ENCODE measurements at regions not wholly inside any gene's neighbourhood (a gene's known extent, or its start where the extent isn't known, plus 50 kb on each side); places are given as distances from the start of the nearest gene placed in this dataset.

DNA sequence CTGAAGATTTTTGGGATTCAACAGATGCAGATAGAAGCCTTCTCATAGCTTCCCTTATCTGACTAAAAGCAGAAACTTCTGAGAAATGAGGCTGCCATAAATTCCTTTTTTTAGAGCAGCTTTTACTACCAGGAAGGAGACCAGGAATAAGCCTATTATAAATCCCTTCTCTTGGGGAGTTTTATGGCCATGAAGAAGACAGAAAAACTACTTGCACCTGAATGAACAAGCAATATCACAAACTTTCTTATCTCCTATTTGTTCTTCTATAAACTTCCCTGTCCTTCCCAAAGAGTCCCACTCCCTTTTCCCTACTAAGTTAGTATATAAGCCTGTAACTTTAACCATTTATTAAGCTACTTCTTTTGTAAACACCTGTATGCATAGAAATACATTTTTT is 603.1 kb downstream of the NSUN3 start:
- no TSS peak for BruUV-seq (replicated peaks)
- ChIA-PET POLR2A (ENCODE audit: low non-redundant PET) (no interaction called here), CTCF (no interaction called here)
- Histone ChIP-seq H3K4me3 (ENCODE audit: low read depth, low read length, poor library complexity, severe bottlenecking) (no peak overlapping the region), H3K36me3 (ENCODE audit: insufficient read depth, low read length, poor library complexity, severe bottlenecking) (no peaks in the 10 kb centered on the region), H3K27me3 (replicated peaks; ENCODE audit: insufficient read depth, low read depth, low read length, poor library complexity) (no peaks in the 10 kb centered on the region), H3K27ac (ENCODE audit: low read depth, low read length, poor library complexity, severe bottlenecking) (no peak overlapping the region), H3K4me1 (ENCODE audit: insufficient read depth, low read length, poor library complexity, severe bottlenecking) (no peaks in the 10 kb centered on the region), H3K9me3 (ENCODE audit: low read depth, low read length, poor library complexity, severe bottlenecking) (no peaks in the 10 kb centered on the region)
- TF ChIP-seq EZH2 (IDR thresholded peaks at IDR 0.05; ENCODE audit: borderline replicate concordance, low read depth, low read length, poor library complexity, severe bottlenecking): no peak
- no peak for TF ChIP-seq CTCF (conservative IDR thresholded peaks at IDR 0.05; ENCODE audit: low read depth, low read length)
- intact Hi-C loops (cut with micrococcal nuclease; ENCODE audit: unreplicated experiment): no loop called here
- no peak for DNase-seq (ENCODE audit: low spot score)

DNA sequence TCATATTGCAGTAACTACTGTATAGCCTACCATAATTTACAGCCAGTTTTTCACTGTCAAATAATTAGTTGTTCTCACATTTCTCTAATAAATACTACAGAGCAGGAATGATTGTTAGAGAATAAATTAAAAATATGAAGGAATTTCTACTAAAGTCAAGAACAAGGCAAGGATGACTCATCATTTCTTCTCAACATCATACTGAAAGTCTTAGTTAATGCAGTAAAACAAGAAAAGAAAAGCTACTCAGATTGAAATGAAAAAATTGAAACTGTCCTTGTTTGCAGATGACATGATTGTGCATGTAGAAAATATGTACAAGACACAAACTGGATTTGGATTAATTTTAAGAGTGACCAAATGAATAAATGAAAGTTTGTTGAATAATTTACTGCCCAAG is 608.2 kb downstream of the NSUN3 start:
- Histone ChIP-seq H3K4me1 (ENCODE audit: insufficient read depth, low read length, poor library complexity, severe bottlenecking) (no peaks in the 10 kb centered on the region), H3K27ac (ENCODE audit: low read depth, low read length, poor library complexity, severe bottlenecking) (no peak overlapping the region), H3K9me3 (ENCODE audit: low read depth, low read length, poor library complexity, severe bottlenecking) (no peaks in the 10 kb centered on the region), H3K27me3 (replicated peaks; ENCODE audit: insufficient read depth, low read depth, low read length, poor library complexity) (no peaks in the 10 kb centered on the region), H3K4me3 (ENCODE audit: low read depth, low read length, poor library complexity, severe bottlenecking) (no peak overlapping the region), H3K36me3 (ENCODE audit: insufficient read depth, low read length, poor library complexity, severe bottlenecking) (no peaks in the 10 kb centered on the region)
- POLR2A ChIA-PET (ENCODE audit: low non-redundant PET): no interaction called here
- TF ChIP-seq EZH2 (IDR thresholded peaks at IDR 0.05; ENCODE audit: borderline replicate concordance, low read depth, low read length, poor library complexity, severe bottlenecking): no peak
- TF ChIP-seq CTCF (conservative IDR thresholded peaks at IDR 0.05; ENCODE audit: low read depth, low read length): no peak
- intact Hi-C loops (cut with micrococcal nuclease; ENCODE audit: unreplicated experiment): no loop called here
- no peak for DNase-seq (ENCODE audit: low spot score)
- CTCF ChIA-PET: no interaction called here
- BruUV-seq (replicated peaks): no TSS peak

DNA sequence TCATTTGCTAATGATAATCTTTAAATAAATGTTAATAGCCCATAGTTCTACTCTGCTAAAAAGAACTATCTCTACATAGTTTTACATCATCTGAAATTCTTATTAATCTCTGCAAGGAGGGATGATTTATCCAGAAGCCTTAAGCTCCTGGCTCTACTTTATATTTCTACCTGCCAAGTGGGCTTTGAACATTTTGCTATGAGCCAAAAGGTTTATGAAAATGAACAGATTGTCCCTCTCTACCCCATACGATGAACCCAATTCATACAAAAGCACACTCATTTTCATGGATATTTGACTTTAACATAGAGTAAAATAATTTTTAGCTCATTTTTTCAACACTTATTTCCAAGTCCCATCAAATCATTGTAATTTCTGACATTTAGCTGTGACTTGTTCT is 611.0 kb downstream of the NSUN3 start:
- Histone ChIP-seq H3K36me3 (ENCODE audit: insufficient read depth, low read length, poor library complexity, severe bottlenecking) (no peaks in the 10 kb centered on the region), H3K27ac (ENCODE audit: low read depth, low read length, poor library complexity, severe bottlenecking) (no peak overlapping the region), H3K27me3 (replicated peaks; ENCODE audit: insufficient read depth, low read depth, low read length, poor library complexity) (no peaks in the 10 kb centered on the region), H3K4me1 (ENCODE audit: insufficient read depth, low read length, poor library complexity, severe bottlenecking) (no peaks in the 10 kb centered on the region), H3K9me3 (ENCODE audit: low read depth, low read length, poor library complexity, severe bottlenecking) (peaks cover 12% of the 10 kb centered on the region), H3K4me3 (ENCODE audit: low read depth, low read length, poor library complexity, severe bottlenecking) (no peak overlapping the region)
- no peak for DNase-seq (ENCODE audit: low spot score)
- no peak for TF ChIP-seq CTCF (conservative IDR thresholded peaks at IDR 0.05; ENCODE audit: low read depth, low read length)
- no peak for TF ChIP-seq EZH2 (IDR thresholded peaks at IDR 0.05; ENCODE audit: borderline replicate concordance, low read depth, low read length, poor library complexity, severe bottlenecking)
- CTCF ChIA-PET: no interaction called here
- no TSS peak for BruUV-seq (replicated peaks)
- POLR2A ChIA-PET (ENCODE audit: low non-redundant PET): no interaction called here
- intact Hi-C loops (cut with micrococcal nuclease; ENCODE audit: unreplicated experiment): no loop called here

All from A673 (cell line).